Memory B cell (primary cell): ENCODE measurements at regions not wholly inside any gene's neighbourhood (a gene's known extent, or its start where the extent isn't known, plus 50 kb on each side); places are given as distances from the start of the nearest gene placed in this dataset.

Experiments
- ATAC-seq: fragments of 150-1000 bp; cut with Tn5 transposase; 2 replicates; pipeline ENCODE4 v1.10.0; 2021; ENCODE audit warnings: low read depth, mild to moderate bottlenecking, moderate library complexity
- DNase-seq, 2 donors: peaks; one replicate each; pipeline ENCODE4 v3.0.0; 2022; ENCODE audit warnings: low spot score in 2 of 2
- H3K27ac Mint-ChIP-seq: one replicate; pipeline ENCODE4 v1.8.0; 2022; ENCODE audit warnings: mild to moderate bottlenecking, moderate library complexity, mixed read lengths
- H3K27me3 Mint-ChIP-seq: one replicate; pipeline ENCODE4 v1.8.0; 2022; ENCODE audit warnings: mixed read lengths
- H3K36me3 Mint-ChIP-seq: one replicate; pipeline ENCODE4 v1.8.0; 2022; ENCODE audit warnings: mild to moderate bottlenecking, mixed read lengths
- H3K4me1 Mint-ChIP-seq: one replicate; pipeline ENCODE4 v1.8.0; 2022; ENCODE audit warnings: mixed read lengths
- H3K4me3 Mint-ChIP-seq: one replicate; pipeline ENCODE4 v1.8.0; 2022; ENCODE audit warnings: mild to moderate bottlenecking, moderate library complexity, mixed read lengths
- H3K9me3 Mint-ChIP-seq: one replicate; pipeline ENCODE4 v1.8.0; 2022; ENCODE audit warnings: mixed read lengths

GRCh38 chrX:15191830-15192229 is 78.1 kb downstream of the ASB9 start:
- no peak for DNase-seq
- Mint-ChIP-seq H3K27ac (no peak overlapping the region), H3K36me3 (peaks cover 2% of the 10 kb centered on the region), H3K9me3 (no peaks in the 10 kb centered on the region), H3K4me3 (no peak overlapping the region), H3K27me3 (peaks cover 1% of the 10 kb centered on the region), H3K4me1 (no peaks in the 10 kb centered on the region)
- no peak for ATAC-seq

- H3K27ac Mint-ChIP-seq: no peak overlapping the region
- no peaks in the 10 kb centered on the region for H3K9me3 Mint-ChIP-seq
- DNase-seq: no peak
- no peaks in the 10 kb centered on the region for H3K4me1 Mint-ChIP-seq
- H3K4me3 Mint-ChIP-seq: no peak overlapping the region
- H3K36me3 Mint-ChIP-seq: no peaks in the 10 kb centered on the region
- no peaks in the 10 kb centered on the region for H3K27me3 Mint-ChIP-seq
- ATAC-seq: no peak
These were observed 81.8 kb downstream of the ASB9 start for GRCh38 chrX:15188039-15188438.

GRCh38 chrX:15177316-15177715 is 92.6 kb downstream of the ASB9 start:
- no peak overlapping the region for H3K4me3 Mint-ChIP-seq
- H3K27ac Mint-ChIP-seq: no peak overlapping the region
- H3K4me1 Mint-ChIP-seq: no peaks in the 10 kb centered on the region
- no peaks in the 10 kb centered on the region for H3K9me3 Mint-ChIP-seq
- H3K27me3 Mint-ChIP-seq: no peaks in the 10 kb centered on the region
- no peaks in the 10 kb centered on the region for H3K36me3 Mint-ChIP-seq
- no peak for ATAC-seq
- DNase-seq: no peak

- Mint-ChIP-seq H3K9me3 (no peaks in the 10 kb centered on the region), H3K27me3 (no peaks in the 10 kb centered on the region), H3K36me3 (no peaks in the 10 kb centered on the region), H3K27ac (no peak overlapping the region), H3K4me1 (peaks cover 3% of the 10 kb centered on the region), H3K4me3 (no peak overlapping the region)
- DNase-seq (no peak), ATAC-seq (no peak)
These were observed 96.5 kb downstream of the ASB9 start for GRCh38 chrX:15173411-15173810.

- no peak for ATAC-seq
- H3K27ac Mint-ChIP-seq: no peak overlapping the region
These were observed 99.0 kb downstream of the ASB9 start for GRCh38 chrX:15170927-15171326.

GRCh38 chrX:15167826-15168225 is 102.1 kb downstream of the ASB9 start:
- ATAC-seq: no peak
- Mint-ChIP-seq H3K9me3 (no peaks in the 10 kb centered on the region), H3K36me3 (no peaks in the 10 kb centered on the region), H3K4me3 (no peak overlapping the region), H3K27me3 (no peaks in the 10 kb centered on the region), H3K4me1 (peaks cover 3% of the 10 kb centered on the region), H3K27ac (no peak overlapping the region)
- DNase-seq: no peak

More at GRCh38 chrX:15170927-15171326, 99.0 kb downstream of the ASB9 start:
- no peaks in the 10 kb centered on the region for H3K9me3 Mint-ChIP-seq
- no peaks in the 10 kb centered on the region for H3K27me3 Mint-ChIP-seq
- no peak overlapping the region for H3K4me3 Mint-ChIP-seq
- H3K36me3 Mint-ChIP-seq: no peaks in the 10 kb centered on the region
- no peak for DNase-seq
- H3K4me1 Mint-ChIP-seq: peaks cover 3% of the 10 kb centered on the region

- no peak for ATAC-seq
- Mint-ChIP-seq H3K4me1 (peaks cover 1% of the 10 kb centered on the region), H3K4me3 (no peak overlapping the region), H3K36me3 (no peaks in the 10 kb centered on the region), H3K27ac (no peak overlapping the region), H3K9me3 (no peaks in the 10 kb centered on the region), H3K27me3 (no peaks in the 10 kb centered on the region)
- DNase-seq: no peak
These were observed 104.1 kb downstream of the ASB9 start for GRCh38 chrX:15165832-15166231.

GRCh38 chrX:15163131-15163530 is 106.8 kb downstream of the ASB9 start:
- no peaks in the 10 kb centered on the region for H3K27me3 Mint-ChIP-seq

GRCh38 chrX:15160558-15161095 is 109.3 kb downstream of the ASB9 start:
- Mint-ChIP-seq H3K9me3 (no peaks in the 10 kb centered on the region), H3K4me3 (no peak overlapping the region), H3K36me3 (no peaks in the 10 kb centered on the region), H3K27ac (no peak overlapping the region), H3K4me1 (peaks cover 8% of the 10 kb centered on the region), H3K27me3 (no peaks in the 10 kb centered on the region)
- ATAC-seq: no peak
- DNase-seq: no peak

More at GRCh38 chrX:15163131-15163530, 106.8 kb downstream of the ASB9 start:
- ATAC-seq (no peak), DNase-seq (no peak)
- no peak overlapping the region for H3K4me3 Mint-ChIP-seq
- no peak overlapping the region for H3K27ac Mint-ChIP-seq
- no peaks in the 10 kb centered on the region for H3K36me3 Mint-ChIP-seq
- peaks cover 6% of the 10 kb centered on the region for H3K4me1 Mint-ChIP-seq
- H3K9me3 Mint-ChIP-seq: no peaks in the 10 kb centered on the region

GRCh38 chrX:15158736-15159406 is 111.0 kb downstream of the ASB9 start:
- no peak for DNase-seq

GRCh38 chrX:15158350-15158735 is 111.5 kb downstream of the ASB9 start:
- no peaks in the 10 kb centered on the region for H3K27me3 Mint-ChIP-seq
- DNase-seq (no peak), ATAC-seq (no peak)
- H3K4me1 Mint-ChIP-seq: peaks cover 9% of the 10 kb centered on the region
- no peak overlapping the region for H3K27ac Mint-ChIP-seq
- no peaks in the 10 kb centered on the region for H3K36me3 Mint-ChIP-seq
- H3K9me3 Mint-ChIP-seq: no peaks in the 10 kb centered on the region
- peak overlapping the region; percentile 60 for H3K4me3 Mint-ChIP-seq

More at GRCh38 chrX:15158736-15159406, 111.0 kb downstream of the ASB9 start:
- Mint-ChIP-seq H3K4me1 (peaks cover 8% of the 10 kb centered on the region), H3K27ac (no peak overlapping the region), H3K27me3 (no peaks in the 10 kb centered on the region), H3K36me3 (no peaks in the 10 kb centered on the region), H3K9me3 (no peaks in the 10 kb centered on the region), H3K4me3 (peak overlapping the region; percentile 60)
- peak; percentile 48 for ATAC-seq

- peaks cover 12% of the 10 kb centered on the region for H3K4me1 Mint-ChIP-seq
- H3K4me3 Mint-ChIP-seq: no peak overlapping the region
- H3K9me3 Mint-ChIP-seq: no peaks in the 10 kb centered on the region
- H3K27ac Mint-ChIP-seq: no peak overlapping the region
- no peaks in the 10 kb centered on the region for H3K27me3 Mint-ChIP-seq
- peaks cover 3% of the 10 kb centered on the region for H3K36me3 Mint-ChIP-seq
- DNase-seq: no peak
- ATAC-seq: no peak
These were observed 112.3 kb downstream of the ASB9 start for GRCh38 chrX:15157624-15158023.

GRCh38 chrX:15151267-15152186 is 118.4 kb downstream of the ASB9 start:
- H3K27me3 Mint-ChIP-seq: no peaks in the 10 kb centered on the region
- H3K27ac Mint-ChIP-seq: no peak overlapping the region
- H3K9me3 Mint-ChIP-seq: no peaks in the 10 kb centered on the region
- H3K36me3 Mint-ChIP-seq: peaks cover 6% of the 10 kb centered on the region
- DNase-seq (no peak), ATAC-seq (no peak)
- peak overlapping the region; percentile 34 for H3K4me3 Mint-ChIP-seq
- H3K4me1 Mint-ChIP-seq: peaks cover 24% of the 10 kb centered on the region

- Mint-ChIP-seq H3K27ac (peak overlapping the region; percentile 21), H3K9me3 (no peaks in the 10 kb centered on the region), H3K4me3 (peak overlapping the region; percentile 51)
These were observed 119.3 kb downstream of the ASB9 start for GRCh38 chrX:15150586-15150985.

More at GRCh38 chrX:15150586-15150985, 119.3 kb downstream of the ASB9 start:
- Mint-ChIP-seq H3K27me3 (no peaks in the 10 kb centered on the region), H3K4me1 (peaks cover 22% of the 10 kb centered on the region), H3K36me3 (peaks cover 6% of the 10 kb centered on the region)
- no peak for DNase-seq
- ATAC-seq: peak; percentile 26
